Osteocyte (in vitro differentiated cells): ENCODE measurements at regions not wholly inside any gene's neighbourhood (a gene's known extent, or its start where the extent isn't known, plus 50 kb on each side); places are given as distances from the start of the nearest gene placed in this dataset.

Source experiments
- DNase-seq: peaks from one replicate; pipeline ENCODE4 v3.0.0; 2021; ENCODE audit warnings: mixed read lengths; ENCODE audit not compliant: unreplicated experiment; ENCODE audit errors: extremely low spot score
- H3K27ac Mint-ChIP-seq: one replicate; pipeline ENCODE4 v1.8.0; 2021; ENCODE audit warnings: mild to moderate bottlenecking, mixed read lengths; ENCODE audit not compliant: unreplicated experiment
- H3K27me3 Mint-ChIP-seq: one replicate; pipeline ENCODE4 v1.8.0; 2021; ENCODE audit warnings: mixed read lengths; ENCODE audit not compliant: unreplicated experiment
- H3K36me3 Mint-ChIP-seq: one replicate; pipeline ENCODE4 v1.8.0; 2021; ENCODE audit warnings: mixed read lengths; ENCODE audit not compliant: unreplicated experiment
- H3K4me1 Mint-ChIP-seq: one replicate; pipeline ENCODE4 v1.8.0; 2021; ENCODE audit warnings: mixed read lengths; ENCODE audit not compliant: unreplicated experiment
- H3K4me3 Mint-ChIP-seq: one replicate; pipeline ENCODE4 v1.8.0; 2021; ENCODE audit warnings: mild to moderate bottlenecking, moderate library complexity, mixed read lengths; ENCODE audit not compliant: unreplicated experiment
- H3K9me3 Mint-ChIP-seq: one replicate; pipeline ENCODE4 v1.8.0; 2021; ENCODE audit warnings: mixed read lengths; ENCODE audit not compliant: unreplicated experiment
- CTCF ChIP-seq: fragments of 200-600 bp; sonication (generic); IDR thresholded peaks from 2 replicates; pipeline ENCODE4 v1.5.0; 2021; ENCODE audit warnings: antibody characterized with exemption, mild to moderate bottlenecking, moderate library complexity

- TF ChIP-seq CTCF, result no peak
- H3K4me1 Mint-ChIP-seq, result no peaks in the 10 kb centered on the region
- DNase-seq, result no peak
- peaks cover 10% of the 10 kb centered on the region for H3K9me3 Mint-ChIP-seq
- H3K36me3 Mint-ChIP-seq, result no peaks in the 10 kb centered on the region
- no peaks in the 10 kb centered on the region for H3K27me3 Mint-ChIP-seq
- H3K27ac Mint-ChIP-seq, result no peak overlapping the region
- no peak overlapping the region for H3K4me3 Mint-ChIP-seq
Observed at GRCh38 chr2:21489080-21489479, 365.3 kb downstream of the TDRD15 start.

GRCh38 chr2:21498016-21498415 lies 374.2 kb downstream of the TDRD15 start:
- Mint-ChIP-seq H3K4me1 (no peaks in the 10 kb centered on the region), H3K36me3 (no peaks in the 10 kb centered on the region), H3K9me3 (no peaks in the 10 kb centered on the region), H3K27ac (no peak overlapping the region), H3K4me3 (no peak overlapping the region), H3K27me3 (no peaks in the 10 kb centered on the region)
- no peak for DNase-seq
- TF ChIP-seq CTCF, result no peak

DNA sequence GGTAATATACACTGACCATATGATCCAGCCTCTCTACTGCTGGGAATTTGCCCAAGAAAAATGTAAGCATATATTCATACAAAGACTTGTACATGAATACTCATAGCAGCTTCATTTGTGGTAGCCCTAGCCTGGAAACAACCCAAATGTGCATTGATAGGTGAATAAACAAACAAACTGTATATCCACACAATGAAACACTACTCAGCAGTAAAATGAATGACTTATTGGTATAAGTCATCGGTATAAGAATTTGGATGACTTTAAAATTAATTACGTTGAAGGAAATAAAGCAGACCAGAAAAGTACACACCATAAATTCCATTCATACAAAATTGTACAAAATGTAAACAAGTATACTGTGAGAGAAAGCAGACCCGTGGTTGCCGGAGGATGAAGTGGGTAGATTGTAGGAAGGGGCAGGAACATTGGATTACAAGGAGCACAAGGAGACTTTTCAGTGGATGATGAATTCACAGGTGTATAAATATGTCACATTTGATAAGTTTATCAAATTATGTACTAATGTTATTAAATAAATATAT lies 376.7 kb downstream of the TDRD15 start:
- H3K9me3 Mint-ChIP-seq, result no peaks in the 10 kb centered on the region
- DNase-seq, result no peak
- no peak overlapping the region for H3K4me3 Mint-ChIP-seq
- TF ChIP-seq CTCF, result no peak
- no peaks in the 10 kb centered on the region for H3K27me3 Mint-ChIP-seq
- no peaks in the 10 kb centered on the region for H3K4me1 Mint-ChIP-seq
- H3K36me3 Mint-ChIP-seq, result no peaks in the 10 kb centered on the region
- no peak overlapping the region for H3K27ac Mint-ChIP-seq

DNA sequence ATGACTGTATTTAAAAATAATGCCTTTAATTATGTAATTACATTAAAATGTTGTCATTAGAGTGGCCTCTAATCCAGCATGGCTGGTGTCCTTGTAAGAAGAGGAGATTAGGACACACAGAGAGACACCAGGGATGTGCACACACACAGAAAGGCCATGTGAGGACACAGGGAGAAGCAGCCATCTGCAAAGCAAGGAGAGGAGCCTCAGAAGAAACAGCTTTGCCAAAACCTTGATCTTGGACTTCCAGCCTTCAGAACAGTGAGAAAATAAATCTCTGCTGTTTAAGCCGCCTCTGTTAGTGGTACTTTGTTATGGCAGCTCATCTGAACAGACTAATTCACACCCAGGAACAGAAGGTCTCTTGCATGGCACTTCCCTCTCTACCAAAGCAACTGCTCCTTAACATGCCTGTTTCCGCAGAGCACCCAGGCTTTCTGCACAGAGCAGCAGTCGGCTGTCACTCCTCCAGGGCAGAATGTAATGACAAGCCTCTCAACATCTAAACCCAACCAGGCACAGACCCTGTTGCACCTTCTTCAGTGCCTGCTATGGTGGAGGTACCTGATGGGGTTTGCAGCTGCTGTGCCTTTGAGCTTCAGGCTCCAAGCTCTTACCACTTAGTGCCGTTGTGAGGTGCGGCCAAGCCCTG lies 377.7 kb downstream of the TDRD15 start:
- Mint-ChIP-seq H3K4me3 (no peak overlapping the region), H3K36me3 (no peaks in the 10 kb centered on the region), H3K9me3 (no peaks in the 10 kb centered on the region), H3K27ac (no peak overlapping the region), H3K4me1 (no peaks in the 10 kb centered on the region), H3K27me3 (no peaks in the 10 kb centered on the region)
- no peak for DNase-seq
- no peak for TF ChIP-seq CTCF

DNA sequence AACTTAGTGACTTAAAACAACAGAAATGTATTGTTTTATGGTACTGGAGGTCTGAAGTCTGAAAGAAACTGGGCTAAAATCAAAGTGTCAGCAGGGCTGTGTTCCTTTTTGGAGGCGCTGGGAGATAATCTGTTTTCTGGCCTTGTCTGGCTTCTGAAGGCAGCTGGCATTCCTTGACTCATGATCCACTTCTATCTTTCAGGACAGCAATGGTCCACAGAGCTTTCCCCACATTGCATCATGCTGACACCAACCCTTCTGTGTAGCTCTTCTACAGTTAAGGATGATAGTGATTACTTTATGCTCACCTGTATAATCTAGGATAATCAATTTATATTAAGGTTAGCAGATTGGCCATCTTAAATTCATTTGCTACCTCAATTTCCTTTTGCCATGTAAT lies 392.1 kb downstream of the TDRD15 start:
- no peaks in the 10 kb centered on the region for H3K36me3 Mint-ChIP-seq
- H3K4me3 Mint-ChIP-seq, result no peak overlapping the region
- peaks cover 2% of the 10 kb centered on the region for H3K9me3 Mint-ChIP-seq
- no peak overlapping the region for H3K27ac Mint-ChIP-seq
- no peak for TF ChIP-seq CTCF
- no peaks in the 10 kb centered on the region for H3K27me3 Mint-ChIP-seq
- DNase-seq, result no peak
- no peaks in the 10 kb centered on the region for H3K4me1 Mint-ChIP-seq
